WTC11 (cell line): ENCODE measurements at regions not wholly inside any gene's neighbourhood (a gene's known extent, or its start where the extent isn't known, plus 50 kb on each side); places are given as distances from the start of the nearest gene placed in this dataset.

ENCODE experiments used
- TF ChIP-seq, protein P1 (sequence below): sonication (generic); formaldehyde crosslinking; IDR thresholded peaks from 2 replicates; pipeline ENCODE4 v1.8.0; 2023; ENCODE audit warnings: missing genetic modification reagents
- TF ChIP-seq, protein P2 (sequence below): fragments of 200-600 bp; IDR thresholded peaks from 2 replicates; pipeline ENCODE4 v1.8.0; 2022; ENCODE audit warnings: antibody characterized with exemption

DNA sequence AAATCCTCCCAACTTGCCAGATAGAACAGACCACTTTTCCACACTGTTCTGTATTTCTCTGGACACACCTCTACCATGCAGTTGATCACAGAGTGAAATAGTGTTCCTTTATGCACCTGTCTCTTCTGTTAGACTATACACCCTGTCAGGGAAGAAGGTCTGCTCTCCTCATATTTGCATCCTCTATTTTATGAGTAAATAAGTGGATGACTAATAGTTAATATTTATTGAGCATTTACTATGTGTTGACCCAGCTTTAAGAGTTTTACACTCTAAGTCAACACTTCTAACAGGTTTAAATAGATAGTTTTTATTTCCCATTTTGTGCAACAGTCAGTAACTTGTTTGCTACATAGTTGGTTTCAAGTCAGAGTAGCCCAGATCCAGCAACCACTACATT, 452.8 kb upstream of the MPDZ start:
- TF ChIP-seq, protein P1, sequence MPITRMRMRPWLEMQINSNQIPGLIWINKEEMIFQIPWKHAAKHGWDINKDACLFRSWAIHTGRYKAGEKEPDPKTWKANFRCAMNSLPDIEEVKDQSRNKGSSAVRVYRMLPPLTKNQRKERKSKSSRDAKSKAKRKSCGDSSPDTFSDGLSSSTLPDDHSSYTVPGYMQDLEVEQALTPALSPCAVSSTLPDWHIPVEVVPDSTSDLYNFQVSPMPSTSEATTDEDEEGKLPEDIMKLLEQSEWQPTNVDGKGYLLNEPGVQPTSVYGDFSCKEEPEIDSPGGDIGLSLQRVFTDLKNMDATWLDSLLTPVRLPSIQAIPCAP (CRISPR knock-in tag), result no peak
- TF ChIP-seq, protein P2, sequence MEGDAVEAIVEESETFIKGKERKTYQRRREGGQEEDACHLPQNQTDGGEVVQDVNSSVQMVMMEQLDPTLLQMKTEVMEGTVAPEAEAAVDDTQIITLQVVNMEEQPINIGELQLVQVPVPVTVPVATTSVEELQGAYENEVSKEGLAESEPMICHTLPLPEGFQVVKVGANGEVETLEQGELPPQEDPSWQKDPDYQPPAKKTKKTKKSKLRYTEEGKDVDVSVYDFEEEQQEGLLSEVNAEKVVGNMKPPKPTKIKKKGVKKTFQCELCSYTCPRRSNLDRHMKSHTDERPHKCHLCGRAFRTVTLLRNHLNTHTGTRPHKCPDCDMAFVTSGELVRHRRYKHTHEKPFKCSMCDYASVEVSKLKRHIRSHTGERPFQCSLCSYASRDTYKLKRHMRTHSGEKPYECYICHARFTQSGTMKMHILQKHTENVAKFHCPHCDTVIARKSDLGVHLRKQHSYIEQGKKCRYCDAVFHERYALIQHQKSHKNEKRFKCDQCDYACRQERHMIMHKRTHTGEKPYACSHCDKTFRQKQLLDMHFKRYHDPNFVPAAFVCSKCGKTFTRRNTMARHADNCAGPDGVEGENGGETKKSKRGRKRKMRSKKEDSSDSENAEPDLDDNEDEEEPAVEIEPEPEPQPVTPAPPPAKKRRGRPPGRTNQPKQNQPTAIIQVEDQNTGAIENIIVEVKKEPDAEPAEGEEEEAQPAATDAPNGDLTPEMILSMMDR, result no peak
